GM21423 (cell line): ENCODE measurements at regions not wholly inside any gene's neighbourhood (a gene's known extent, or its start where the extent isn't known, plus 50 kb on each side); places are given as distances from the start of the nearest gene placed in this dataset.
A peak's percentile ranks its signal among the peaks of the same experiment; 100 is the strongest.
"Not testable (repeated sequence)": the region's sequence is repeated elsewhere in the genome, so short reads cannot be mapped to it uniquely, and the experiment has no call there.

Experiments
- ATAC-seq: cut with Tn5 transposase; IDR thresholded peaks from one replicate; pipeline ENCODE4 v1.9.1; 2021; ENCODE audit warnings: mild to moderate bottlenecking, moderate library complexity; ENCODE audit not compliant: unreplicated experiment

DNA sequence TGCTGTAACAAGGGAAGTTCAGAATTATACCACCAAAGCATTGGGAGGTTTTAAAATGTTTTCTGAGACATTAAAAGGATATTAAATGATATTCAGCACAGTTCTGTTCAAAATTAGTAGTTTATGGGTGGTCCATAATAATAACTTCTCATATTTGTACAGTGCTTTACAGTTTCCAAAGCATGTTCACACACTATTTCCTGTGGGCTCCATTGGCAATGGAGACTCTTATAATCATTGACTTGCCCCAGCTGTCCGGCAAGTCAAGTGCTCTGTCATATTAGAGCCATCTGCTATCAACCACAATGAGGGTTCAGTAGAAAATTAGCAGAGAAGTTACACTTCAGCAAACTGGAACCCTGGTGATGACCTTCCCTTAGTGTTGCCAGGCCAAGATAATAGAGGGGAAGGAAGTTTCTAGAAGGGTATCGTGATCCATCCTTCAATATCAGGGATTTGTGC is 526.6 kb upstream of the CCDC196 start:
- peak; percentile 76 for ATAC-seq

DNA sequence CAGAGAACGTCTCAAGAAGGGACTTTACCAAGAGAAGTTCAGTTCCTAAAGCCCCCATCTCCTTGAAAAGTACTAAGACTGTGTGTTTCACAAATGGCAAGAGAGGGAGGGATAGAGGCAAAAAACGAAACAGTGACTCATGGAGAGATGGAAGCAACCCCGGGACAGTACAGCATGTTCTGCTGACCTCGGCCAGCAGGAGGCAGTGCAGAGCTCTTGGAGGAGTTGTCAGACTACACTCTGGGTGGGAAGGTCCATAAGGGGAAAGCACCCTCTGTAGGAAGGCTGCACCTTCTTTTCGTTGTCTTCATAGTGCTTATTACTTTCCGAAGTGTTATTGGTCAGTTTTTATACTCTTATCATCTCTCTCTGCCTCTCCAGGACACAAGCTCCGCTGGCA is 525.2 kb upstream of the CCDC196 start:
- no peak for ATAC-seq

DNA sequence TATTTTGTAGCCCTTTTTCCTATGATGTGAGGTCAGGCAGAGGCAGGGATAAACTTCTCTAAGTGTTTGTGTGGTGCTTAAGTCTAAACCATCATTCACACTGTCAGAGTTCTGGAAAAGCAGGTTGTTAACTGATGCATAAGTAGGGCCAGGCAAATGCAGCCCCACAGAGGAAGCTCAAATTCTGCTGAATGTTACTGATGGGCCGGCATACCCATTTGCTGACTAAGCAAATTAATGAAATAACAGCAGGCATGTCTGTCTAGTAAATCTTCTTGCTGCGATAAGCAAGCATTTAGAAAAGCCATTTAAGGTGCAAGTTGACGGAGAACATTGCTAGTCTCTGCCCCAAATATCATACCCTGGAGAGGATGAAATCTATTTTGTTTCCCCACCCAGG is 523.2 kb upstream of the CCDC196 start:
- ATAC-seq: no peak

DNA sequence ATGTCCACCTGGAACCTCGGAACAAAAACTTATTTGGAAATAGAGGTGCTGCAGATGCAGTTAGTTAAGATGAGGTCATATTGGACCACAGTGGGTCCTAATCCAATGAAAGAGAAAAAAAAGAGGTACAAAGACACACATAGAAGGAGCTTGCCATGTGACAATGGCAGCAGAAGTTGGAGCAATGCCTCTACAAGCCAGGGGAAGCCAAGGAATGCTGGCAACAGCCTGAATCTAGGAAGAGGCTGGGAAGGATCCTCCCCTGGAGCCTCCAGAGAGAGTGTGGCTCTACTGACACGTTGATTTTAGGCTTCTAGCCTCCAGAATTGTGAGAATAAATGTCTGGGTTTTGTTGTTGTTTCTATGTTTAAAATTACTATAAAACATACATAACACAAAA is 521.8 kb upstream of the CCDC196 start:
- no peak for ATAC-seq

DNA sequence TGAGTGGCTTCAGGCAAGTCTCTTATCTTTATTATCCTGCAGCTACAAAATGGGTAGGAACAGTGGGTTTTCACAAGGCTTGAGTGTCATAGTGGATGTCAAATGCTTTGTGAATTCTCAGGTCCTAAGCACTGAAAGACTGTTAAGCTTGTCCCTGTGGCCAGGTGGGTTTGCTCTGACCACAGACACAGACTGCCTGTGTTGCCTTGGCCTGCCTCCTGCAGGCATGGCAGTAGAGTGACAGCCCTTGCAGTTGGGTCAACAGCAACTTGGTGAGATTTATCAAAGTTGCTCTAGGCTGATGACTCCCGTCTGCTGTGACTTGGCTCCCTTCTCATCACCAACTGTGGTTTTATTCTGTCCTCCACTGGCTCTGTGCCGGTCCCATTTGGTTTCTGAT is 520.0 kb upstream of the CCDC196 start:
- no peak for ATAC-seq

DNA sequence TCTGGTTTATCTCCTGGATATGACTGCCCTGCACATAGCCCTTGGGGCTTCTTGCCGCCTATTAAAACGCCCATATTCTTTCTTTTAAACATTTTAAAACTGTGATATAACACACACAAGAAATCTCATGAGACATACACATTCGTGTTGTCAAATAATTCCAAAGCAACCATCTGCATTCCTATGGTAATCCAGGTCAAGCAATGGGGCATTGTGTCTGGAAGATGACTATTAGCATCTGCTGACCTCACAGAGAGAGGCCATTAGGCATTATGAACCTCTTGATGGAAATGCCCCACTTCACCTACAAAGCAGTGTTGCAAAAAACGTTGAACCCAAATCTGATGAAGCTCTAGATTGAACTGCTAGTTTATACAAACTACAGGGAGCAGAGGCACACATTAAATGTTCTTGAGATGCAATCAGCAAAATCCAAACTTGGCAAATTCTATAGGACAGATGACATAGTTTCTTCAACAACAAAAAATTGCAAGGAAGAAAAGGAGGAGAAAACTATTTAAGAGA is 513.8 kb upstream of the CCDC196 start:
- ATAC-seq: no peak

DNA sequence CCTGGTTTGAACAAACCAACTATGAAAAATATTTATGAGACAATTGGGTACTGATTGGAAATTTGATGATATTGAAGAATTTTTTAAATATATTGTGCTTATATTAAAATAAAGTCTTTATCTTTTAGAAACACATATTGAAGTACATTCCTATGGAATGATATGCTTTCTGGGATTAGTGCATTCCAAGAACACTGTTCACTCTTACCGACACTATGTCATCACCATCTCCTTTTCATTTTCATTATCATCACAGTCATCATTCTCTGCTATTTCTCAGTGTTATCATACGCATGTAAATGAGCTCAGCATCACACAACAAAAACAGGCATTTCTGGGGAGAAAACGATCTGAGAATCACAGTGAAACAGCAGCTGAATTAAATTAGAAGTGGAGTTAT is 513.3 kb upstream of the CCDC196 start:
- no peak for ATAC-seq

DNA sequence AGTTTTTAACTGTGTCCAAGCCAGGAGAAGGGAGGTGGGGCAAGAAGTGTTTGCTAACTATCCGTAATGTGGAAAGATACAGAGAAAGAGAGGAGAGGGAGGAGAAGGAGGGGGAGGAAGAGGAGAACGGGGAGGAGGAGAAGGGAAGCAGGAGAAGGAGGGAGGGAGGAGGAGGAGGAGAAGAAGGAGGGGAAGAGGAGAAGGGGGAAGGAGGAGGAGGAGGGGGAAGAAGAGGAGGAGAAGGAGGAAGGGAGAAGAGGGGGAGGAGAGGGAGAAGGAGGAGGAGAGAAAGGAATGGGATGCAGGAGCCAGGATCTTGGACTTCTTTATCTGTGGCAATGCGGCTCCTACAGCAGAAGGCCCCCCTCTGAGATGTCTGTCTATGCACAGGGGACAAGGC is 510.3 kb upstream of the CCDC196 start:
- no peak for ATAC-seq

DNA sequence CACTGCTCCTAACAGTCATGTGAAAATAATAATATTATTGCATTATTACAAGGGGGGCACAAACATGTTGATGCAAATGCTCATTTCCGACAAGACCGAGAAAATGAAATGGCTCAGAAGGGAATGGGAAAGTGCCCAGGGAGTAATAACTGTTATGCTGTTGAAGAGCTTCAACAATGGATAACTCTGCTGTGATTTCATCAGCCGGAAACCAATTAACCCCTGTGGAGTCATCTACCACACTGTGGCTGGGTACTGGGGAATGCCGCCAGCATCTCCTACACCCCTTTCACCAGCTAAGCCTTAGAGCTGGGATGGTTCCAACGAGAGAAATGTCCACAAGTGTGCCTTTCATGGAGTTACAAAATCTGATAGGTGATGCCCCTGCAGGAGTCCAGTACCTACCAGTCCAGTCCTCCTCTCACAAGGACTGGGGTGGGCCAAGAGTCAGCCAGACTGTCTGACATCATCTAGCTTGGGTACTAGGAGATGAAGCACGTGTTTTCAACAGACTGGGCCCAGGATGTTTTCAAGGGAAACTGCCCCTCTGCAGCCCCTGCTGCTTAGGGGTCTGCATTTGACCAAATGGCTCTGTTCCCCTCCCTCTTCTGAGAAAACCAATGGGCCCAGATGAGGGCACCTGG is 509.3 kb upstream of the CCDC196 start:
- ATAC-seq: no peak

DNA sequence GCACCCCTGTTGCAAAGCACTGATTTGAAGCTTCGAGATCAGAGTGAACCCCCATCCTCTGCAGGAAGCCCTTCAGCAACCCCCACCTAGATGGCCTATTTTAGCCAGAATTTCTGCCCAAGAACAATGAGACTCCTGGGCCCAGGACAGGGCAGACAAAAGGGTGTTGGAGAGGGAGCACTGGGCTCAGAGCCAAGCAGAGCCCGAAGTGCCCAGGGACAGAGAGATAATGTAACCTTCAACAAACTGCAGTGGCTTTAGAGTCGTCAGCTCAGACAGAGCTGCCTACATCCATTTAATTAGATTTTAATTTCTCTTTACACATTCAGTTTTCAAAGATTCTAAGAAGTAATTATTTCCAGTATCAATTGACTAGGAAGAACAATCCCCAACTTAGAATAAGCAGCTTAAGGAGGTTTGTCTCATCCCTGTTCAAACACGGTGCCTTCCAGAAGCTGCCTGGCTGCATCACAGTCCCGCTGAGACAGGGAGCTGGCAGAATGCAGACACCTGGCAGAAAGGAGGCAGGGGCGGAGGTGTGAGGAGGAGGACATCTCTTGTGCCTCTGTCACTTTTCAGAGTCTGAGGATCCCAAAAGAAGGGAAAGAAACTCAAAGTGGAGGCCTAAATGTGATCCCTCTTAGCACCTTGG is 504.9 kb upstream of the CCDC196 start:
- no peak for ATAC-seq

DNA sequence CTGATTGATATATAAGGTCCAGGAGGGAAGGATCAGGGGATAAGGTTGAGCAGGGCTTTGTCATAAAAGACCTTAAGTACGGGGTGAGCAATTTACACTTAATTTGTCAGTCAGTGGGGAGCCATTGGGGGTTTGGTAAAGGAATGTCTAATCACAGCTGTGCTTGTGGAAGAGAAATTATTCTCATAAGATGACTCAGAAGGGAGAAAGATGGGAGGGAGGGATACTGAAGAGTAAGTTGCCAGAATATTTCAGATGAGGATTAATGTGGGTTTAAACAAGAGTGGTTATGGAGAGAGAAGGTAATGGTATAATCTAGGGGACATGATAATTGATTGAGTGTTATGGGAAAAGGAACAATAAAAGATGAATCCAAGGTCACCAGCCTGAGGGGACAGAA is 500.1 kb upstream of the CCDC196 start:
- no peak for ATAC-seq

DNA sequence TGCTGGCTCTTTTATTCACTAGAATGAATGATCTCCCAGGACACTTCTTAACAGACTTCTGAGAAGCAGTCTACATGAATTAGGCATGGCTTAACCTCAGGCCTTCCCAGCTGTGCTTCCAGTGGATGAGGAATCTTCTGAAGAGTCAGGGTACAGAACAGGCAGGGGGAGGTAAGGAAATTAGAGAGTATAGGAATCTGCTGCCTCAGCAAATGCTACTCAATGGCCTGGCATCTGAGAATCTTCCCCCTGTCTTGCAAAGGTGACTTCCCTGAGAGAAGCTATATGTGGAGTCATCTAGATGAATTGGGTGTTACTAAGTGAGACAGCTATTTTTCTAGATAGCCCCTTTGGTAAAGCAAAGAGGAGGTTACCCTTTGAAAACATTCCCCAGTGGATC is 496.2 kb upstream of the CCDC196 start:
- no peak for ATAC-seq

DNA sequence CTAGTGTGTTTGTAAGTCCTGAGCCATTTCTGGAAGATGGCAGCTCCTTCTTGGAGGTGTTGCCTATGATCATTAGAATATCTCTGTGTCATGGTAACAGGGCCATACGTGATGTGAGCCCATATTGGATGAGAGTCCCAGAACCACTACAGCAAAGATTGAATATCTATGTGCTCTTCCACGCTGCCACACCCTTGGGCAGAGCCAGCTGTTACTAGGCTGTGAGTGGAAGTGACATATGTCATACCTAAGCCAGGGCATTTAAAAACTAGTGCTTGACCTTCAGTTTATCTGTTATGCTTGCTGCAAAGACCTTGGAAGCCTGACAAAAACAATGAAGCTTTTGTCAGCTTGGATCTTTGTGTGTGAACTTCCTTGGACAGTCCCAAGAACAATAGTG is 495.1 kb upstream of the CCDC196 start:
- ATAC-seq: no peak

DNA sequence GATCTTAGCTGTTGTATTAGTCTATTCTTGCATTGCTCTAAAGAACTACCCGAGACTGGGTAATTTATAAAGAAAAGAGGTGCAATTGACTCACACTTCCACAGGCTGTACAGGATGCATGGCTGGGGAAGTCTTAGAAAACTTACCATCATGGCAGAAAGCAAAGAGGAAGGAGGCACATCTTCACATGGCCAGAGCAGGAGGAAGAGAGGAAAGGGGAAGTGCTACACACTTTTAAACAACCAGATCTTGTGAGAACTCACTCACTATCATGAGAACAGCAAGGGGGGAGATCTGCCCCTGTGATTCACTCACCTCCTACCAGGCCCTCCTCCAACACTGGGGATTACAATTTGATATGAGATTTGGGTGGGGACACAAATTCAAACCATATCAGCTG is 494.2 kb upstream of the CCDC196 start:
- not testable (repeated sequence) for ATAC-seq

DNA sequence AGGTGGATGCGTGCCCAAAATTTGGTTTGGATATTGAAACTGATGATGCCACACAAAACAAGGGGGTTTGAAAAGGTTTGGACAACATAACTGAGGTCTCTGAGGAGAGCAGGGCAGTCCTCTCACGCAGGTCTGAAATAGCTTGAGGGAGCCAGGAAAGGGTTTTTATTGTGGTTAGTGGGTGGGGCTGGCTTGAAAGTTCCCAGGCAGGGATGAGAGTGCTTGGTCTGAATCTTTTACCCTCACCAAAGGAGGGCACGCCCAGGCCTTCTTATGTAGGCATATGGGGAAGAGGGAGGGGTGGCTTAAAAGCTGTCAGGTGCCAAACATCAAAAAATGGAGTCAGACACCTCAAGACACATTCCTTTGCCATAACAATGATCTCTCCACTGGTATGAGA is 493.1 kb upstream of the CCDC196 start:
- ATAC-seq: no peak

DNA sequence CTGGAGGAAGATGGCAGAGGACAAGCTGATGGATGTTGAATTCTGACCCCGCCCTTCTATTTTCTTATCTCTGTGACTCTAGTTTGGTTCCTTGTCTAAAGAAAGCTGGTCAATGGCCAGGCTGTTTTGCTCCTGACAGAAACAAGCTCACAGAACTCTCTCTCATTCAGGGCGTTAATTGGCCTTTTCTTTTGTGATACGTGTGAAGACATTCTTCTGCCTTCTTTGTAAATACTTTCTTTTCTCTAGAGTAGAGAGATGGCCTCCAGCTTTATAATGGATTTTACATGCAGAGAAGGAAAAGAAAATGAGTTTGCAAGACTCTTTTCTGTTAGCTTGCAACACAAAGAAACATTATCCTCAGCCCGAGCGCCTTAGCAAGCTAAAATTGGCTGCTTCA is 492.2 kb upstream of the CCDC196 start:
- ATAC-seq: no peak

DNA sequence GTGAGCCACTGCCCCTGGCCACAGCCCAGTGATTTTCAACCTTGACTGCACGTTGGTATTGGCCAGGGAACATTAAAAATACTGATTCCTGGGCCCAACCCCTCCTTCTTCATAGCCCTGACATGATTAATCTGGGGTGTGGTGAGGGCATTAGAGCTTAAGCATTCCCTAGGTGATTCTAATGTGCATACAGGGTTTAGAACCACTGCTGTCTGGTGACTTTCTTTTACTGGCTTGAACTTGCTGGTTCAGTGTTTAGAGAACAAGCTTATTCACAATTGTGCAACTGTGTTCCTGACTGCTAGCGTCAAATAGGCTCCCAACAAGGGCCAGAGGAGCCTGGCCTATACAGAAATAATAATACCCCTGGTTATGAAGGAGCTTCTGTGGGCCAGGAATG is 488.8 kb upstream of the CCDC196 start:
- ATAC-seq: no peak

DNA sequence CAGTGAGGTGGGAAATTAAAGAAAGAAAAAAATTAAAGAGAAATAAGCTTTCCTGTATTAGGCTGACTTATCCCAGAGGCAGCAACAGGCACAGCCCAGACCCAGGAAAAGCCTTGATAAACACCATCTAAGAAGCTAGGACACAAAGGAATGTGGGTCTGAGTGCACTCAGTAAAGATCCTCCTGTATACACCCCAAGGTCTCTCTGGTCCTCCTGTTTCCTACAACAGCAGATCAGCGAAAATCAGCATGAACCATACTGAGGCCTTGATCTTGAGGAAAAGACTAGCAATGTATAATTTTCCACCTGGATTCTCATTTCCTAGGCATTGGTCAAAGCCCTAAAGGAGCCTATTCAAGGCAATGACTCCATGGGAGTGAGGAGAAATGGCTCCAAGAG is 486.3 kb upstream of the CCDC196 start:
- no peak for ATAC-seq

DNA sequence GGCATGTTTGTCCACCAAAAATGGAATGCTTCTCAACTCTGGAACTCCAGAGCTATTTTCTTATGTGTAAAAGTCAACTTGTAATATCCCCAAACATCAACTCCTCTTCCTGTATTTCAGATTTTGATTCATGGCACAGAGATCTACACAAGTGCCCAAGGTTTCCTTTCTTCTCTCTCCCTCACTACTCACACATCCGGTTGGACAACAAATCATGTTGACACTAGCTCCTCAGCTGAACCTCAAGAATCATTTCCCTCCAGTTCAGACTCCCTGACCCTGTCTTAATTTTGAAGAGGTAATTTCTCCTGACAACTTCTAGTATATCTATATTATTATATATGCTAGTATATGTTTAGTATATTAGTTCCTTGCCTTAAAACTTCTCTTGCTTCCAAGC is 485.4 kb upstream of the CCDC196 start:
- ATAC-seq: no peak

DNA sequence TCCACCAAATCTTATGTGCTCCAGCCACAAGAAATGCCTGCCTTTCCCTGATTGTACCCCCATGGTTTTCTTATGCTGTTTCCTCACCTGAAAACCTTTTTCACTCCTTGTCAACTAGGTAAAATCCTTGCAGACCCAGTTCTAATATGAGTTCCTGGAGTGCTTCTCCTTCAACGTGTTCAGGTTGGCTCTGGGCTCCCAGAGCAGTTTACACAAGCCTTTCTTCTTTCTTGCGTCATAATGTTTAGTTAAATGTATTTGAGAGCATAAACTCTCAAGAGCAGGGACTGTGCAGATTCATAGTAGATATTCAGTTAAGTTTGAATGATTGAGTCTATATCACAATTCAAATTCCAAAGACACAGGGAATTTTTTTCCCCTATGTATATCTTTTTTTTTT is 484.8 kb upstream of the CCDC196 start:
- no peak for ATAC-seq

DNA sequence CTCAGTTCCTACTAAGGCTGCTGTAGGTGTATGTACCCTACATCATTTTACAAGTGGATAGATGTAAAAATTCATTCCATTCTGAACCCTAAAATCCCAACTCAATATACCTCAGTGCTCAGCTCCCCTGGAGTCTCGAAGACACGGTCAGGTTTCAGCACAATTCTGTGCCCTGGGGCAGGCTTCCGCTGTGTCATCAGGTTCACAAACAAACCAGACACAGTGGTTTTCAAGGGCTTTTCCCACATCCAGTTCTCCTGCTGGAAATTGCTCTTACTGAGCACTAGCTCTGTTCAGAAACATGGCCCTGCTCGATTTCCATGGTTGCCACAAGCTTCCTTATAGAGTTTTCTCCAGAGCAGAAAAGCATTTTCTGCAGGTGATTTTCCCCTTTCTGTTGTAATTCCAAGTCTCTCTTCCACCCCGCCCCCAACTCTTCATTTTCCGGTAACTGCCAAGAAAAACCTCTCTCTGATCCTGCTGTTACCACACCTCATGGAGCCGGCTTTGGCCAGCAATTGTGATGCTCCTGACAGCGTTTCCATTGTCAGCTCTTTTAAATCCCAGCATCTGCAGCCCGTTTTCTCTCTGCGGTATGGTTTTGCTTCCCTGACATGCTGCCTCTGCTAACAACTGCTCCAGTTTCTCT is 483.0 kb upstream of the CCDC196 start:
- ATAC-seq: no peak

DNA sequence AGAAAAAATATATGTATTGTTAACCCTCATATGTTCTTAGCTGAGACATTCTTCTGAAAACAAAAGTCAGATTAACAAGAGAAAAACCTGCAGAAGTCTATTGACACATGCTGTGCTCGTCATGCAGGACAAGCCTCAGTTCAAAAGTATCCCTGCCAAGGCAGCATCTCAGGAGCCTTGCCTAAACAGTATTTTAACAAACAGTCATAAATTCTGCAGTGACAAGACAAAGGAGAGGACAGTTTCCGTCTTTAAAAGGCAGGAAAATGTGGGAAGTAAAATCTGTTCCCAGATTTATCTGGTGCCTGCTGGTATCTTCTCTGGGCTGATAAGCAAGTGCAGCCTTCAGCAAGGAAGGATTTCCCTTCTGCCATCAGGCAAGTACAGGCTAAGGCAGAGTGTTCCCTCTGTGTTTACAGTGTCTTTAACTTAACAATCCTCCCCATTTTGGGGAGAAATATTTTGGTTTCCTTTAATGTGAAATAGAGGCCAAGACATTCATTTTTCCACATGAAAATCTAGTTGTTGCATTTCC is 480.2 kb upstream of the CCDC196 start:
- ATAC-seq: no peak
